Lung (tissue), 11 donors: ENCODE measurements at regions not wholly inside any gene's neighbourhood (a gene's known extent, or its start where the extent isn't known, plus 50 kb on each side); places are given as distances from the start of the nearest gene placed in this dataset.

Source experiments
- ATAC-seq: fragments of 200-7000 bp; cut with Tn5 transposase; one replicate; pipeline ENCODE4 v1.9.1; 2020; ENCODE audit warnings: moderate number of reproducible peaks; ENCODE audit not compliant: insufficient read depth, low FRiP score
- DNase-seq, 3 donors: peaks; one replicate each; pipeline ENCODE4 v3.0.0-alpha.2; 2013 to 2017
- H3K27ac ChIP-seq, 2 donors: one replicate each; pipeline ENCODE4 v1.5.1; 2013; ENCODE audit warnings: mild to moderate bottlenecking in 2 of 2, moderate library complexity in 2 of 2, control low read depth in 1 of 2, inconsistent platforms in 1 of 2, low read depth in 1 of 2, low read length in 1 of 2
- H3K27me3 ChIP-seq, 3 donors: one replicate each; pipeline ENCODE4 v1.5.1; 2013; ENCODE audit warnings: low read length in 2 of 3; ENCODE audit not compliant: control insufficient read depth in 3 of 3, insufficient read depth in 3 of 3
- H3K36me3 ChIP-seq, 4 donors: one replicate each; pipeline ENCODE4 v1.5.1; 2013; ENCODE audit warnings: low read length in 4 of 4, mild to moderate bottlenecking in 1 of 4, moderate library complexity in 1 of 4; ENCODE audit not compliant: control insufficient read depth in 4 of 4, insufficient read depth in 4 of 4
- H3K4me1 ChIP-seq, 5 donors: one replicate each; pipeline ENCODE4 v1.5.1; 2013; ENCODE audit warnings: low read length in 5 of 5, mild to moderate bottlenecking in 2 of 5, moderate library complexity in 1 of 5; ENCODE audit not compliant: control insufficient read depth in 5 of 5, insufficient read depth in 5 of 5
- H3K4me3 ChIP-seq: one replicate; pipeline ENCODE4 v1.5.1; 2013; ENCODE audit warnings: mild to moderate bottlenecking, control low read depth, moderate library complexity
- H3K9ac ChIP-seq, 2 donors: one replicate each; pipeline ENCODE4 v1.5.1; 2013; ENCODE audit warnings: low read length in 2 of 2, control low read depth in 1 of 2; ENCODE audit not compliant: insufficient read depth in 1 of 2
- H3K9me3 ChIP-seq, 4 donors: one replicate each; pipeline ENCODE4 v1.5.1; 2013; ENCODE audit warnings: low read length in 3 of 4, mild to moderate bottlenecking in 1 of 4, moderate library complexity in 1 of 4; ENCODE audit not compliant: control insufficient read depth in 4 of 4, insufficient read depth in 3 of 4
- CTCF ChIP-seq: IDR thresholded peaks from 2 replicates; pipeline ENCODE4 v1.5.1; 2012; ENCODE audit warnings: mild to moderate bottlenecking; ENCODE audit errors: control extremely low read depth, extremely low read depth
- WGBS, 2 donors: extraction: QIAGEN DNeasy Blood & Tissue Kit; methylation state at CpG; one replicate each; pipeline ENCODE4 v1.1.7; 2013; 5-methylcytosine and 5-hydroxymethylcytosine counted together
- donor health status: control.
- donor health status: control.
- donor health status: Bipolar disorder and iron deficiency.
- donor health status: healthy.
- donor health status: DM: yes; HTN: yes; CAD: no.

- Histone ChIP-seq H3K4me1 (no peaks in the 10 kb centered on the region), H3K9me3 (peaks cover 0 to 5% (median 2%) of the 10 kb centered on the region in 4 donors), H3K36me3 (no peaks in the 10 kb centered on the region), H3K27me3 (no peaks in the 10 kb centered on the region), H3K9ac (no peak overlapping the region), H3K27ac (no peak overlapping the region), H3K4me3 (no peak overlapping the region)
- WGBS, 2 donors: 83 to 89% methylated on average over 2 of the region's 2 CpGs
- no peak for TF ChIP-seq CTCF
- DNase-seq (no peak), ATAC-seq (no peak)
Observed at GRCh38 chr18:5091741-5092140, 105.3 kb downstream of the AKAIN1 start.

GRCh38 chr18:5075297-5075696 is 121.8 kb downstream of the AKAIN1 start:
- 70 to 85% methylated on average over 3 of the region's 3 CpGs for WGBS, 2 donors
- ATAC-seq: no peak
- H3K36me3 ChIP-seq: no peaks in the 10 kb centered on the region

GRCh38 chr18:5073026-5073944 is 123.8 kb downstream of the AKAIN1 start:
- DNase-seq: peak; percentile 16 to 62 (median 50)
- no peaks in the 10 kb centered on the region for H3K4me1 ChIP-seq
- no peak overlapping the region for H3K9ac ChIP-seq
- WGBS, 2 donors: 41 to 55% methylated on average over 9 of the region's 9 CpGs
- H3K4me3 ChIP-seq: no peak overlapping the region
- peak; percentile 64 for ATAC-seq
- H3K36me3 ChIP-seq: no peaks in the 10 kb centered on the region
- no peaks in the 10 kb centered on the region for H3K27me3 ChIP-seq
- no peak overlapping the region for H3K27ac ChIP-seq
- H3K9me3 ChIP-seq: no peaks in the 10 kb centered on the region
- peak; percentile 3 for TF ChIP-seq CTCF

More at GRCh38 chr18:5075297-5075696, 121.8 kb downstream of the AKAIN1 start:
- DNase-seq: no peak
- Histone ChIP-seq H3K27me3 (no peaks in the 10 kb centered on the region), H3K4me3 (no peak overlapping the region), H3K9ac (no peak overlapping the region), H3K9me3 (peaks cover 0 to 3% (median 0%) of the 10 kb centered on the region in 4 donors), H3K4me1 (no peaks in the 10 kb centered on the region), H3K27ac (no peak overlapping the region)
- TF ChIP-seq CTCF: no peak
